Middle frontal gyrus (tissue), 1 donor: ENCODE measurements at regions not wholly inside any gene's neighbourhood (a gene's known extent, or its start where the extent isn't known, plus 50 kb on each side); places are given as distances from the start of the nearest gene placed in this dataset.

ENCODE experiments used
- DNase-seq: peaks from one replicate; pipeline ENCODE4 v3.0.0-alpha.2; 2015; ENCODE audit warnings: low spot score; ENCODE audit errors: extremely low spot score

DNA sequence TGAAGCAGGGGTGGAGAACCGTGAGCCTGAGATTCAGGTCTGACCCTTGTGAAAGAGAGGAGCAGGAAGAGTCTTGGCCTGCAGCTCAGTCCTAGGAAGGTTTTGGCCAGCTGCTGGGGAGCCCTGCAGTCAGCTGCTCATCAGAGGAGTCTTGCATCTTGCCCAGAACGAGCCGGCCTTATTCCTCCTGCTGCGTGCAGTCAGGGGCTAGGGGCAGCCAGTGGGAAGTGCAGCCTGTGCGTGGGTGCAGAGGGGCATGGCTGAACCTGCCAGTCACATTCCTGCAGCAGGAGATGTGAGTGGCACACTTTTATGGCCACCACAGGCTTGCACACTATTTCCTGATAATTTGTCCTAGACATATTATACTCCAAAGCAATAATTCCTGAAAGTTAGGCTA is 278.7 kb downstream of the NPR3 start:
- no peak for DNase-seq

DNA sequence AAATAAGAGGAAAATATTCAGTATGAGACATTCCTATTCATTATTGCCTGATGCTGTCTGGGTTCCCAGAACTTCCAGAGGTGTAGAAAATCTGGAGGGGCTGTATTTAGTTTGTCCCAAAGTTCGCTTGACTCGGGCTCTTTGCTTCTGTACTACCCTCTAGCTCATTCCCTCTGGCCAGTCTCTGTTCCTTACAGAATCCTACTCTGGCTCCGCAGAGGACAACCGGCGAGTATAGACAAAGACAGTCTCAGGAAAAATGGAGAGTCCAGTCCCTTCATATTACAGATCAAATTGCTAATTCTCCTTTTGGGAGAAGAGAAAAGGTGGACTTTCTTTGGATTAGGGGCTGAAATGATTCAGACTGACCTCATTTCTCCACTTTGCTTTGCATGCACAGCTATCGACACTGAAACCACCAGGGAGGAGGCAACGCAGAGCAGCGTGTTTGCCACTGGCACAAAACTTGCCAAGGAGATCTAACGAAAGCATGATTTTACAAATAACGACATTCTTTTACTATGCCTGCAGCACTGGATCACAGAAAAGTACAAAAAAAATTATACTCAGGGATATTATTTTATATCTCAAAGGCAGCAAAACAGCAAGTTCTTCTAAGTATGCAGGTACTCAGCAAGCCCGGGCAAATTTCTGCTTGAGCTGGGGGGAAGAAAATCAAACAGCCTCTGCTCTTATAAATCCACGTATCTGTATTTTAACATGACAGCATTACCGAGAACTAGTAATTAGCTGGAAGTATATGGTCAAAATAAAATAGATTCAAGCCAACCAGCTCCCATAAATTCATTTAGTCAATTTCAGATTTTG is 279.7 kb downstream of the NPR3 start:
- no peak for DNase-seq

DNA sequence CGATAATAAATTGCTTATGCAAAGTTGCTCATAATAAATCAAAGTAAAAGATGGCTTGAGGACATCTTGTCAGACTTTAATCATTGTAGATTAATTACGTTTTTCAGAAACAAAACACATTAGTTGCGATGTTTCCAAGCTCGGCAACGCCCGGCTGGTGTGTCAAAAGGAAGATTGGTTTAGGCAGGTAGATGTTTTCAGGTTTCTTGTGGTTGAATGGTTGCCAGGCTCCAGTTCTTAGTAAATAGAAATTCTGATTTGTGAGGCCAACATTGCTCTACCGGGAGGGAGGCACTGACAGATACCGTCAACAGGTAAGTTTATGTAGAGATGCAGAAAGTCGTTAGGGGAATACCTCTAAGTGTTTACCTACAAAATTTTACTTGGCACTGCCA is 280.3 kb downstream of the NPR3 start:
- DNase-seq: no peak

DNA sequence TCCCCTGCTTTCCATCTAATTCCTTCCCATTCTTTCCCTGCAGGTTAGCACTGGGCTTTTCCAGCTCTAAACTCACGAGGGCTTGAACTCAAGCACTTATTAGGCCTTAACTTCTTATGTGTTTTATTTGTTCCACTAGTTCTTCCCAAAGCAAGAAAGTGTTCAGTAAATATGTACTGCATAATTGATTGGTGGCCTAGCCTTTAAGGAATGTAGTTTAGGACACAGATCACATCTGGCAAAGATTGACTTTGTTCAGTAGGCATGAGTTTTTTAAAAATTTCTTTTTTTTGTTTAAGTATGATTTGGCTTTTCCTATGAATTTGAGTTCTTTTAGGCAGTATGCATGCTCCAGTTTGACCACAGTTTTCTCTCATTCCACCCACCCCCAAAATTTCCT is 285.2 kb downstream of the NPR3 start:
- no peak for DNase-seq

GRCh38 chr5:33008751-33009418 is 297.8 kb downstream of the NPR3 start:
- no peak for DNase-seq

DNA sequence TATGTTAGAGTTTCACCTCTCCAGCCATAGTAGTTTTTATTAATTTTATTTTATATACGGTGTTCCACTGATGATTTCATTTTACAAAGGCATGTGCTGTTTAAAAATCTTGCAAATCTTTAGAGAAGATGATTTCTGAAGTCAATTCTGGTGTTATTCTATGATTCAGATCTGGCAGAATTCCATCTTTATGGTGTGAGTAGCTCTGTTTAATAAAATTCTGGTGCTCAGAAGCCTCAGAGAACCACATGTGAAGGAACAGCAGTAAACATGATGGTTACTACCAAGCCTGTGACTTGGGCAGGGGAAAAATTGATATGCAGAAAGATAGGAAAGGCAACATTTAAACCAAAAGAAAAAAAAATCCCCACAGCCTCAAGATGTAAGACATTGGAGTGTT is 299.7 kb downstream of the NPR3 start:
- DNase-seq: no peak

- no peak for DNase-seq
Observed at GRCh38 chr5:33011801-33012200, 300.7 kb downstream of the NPR3 start.

GRCh38 chr5:33023649-33024048 is 312.5 kb downstream of the NPR3 start:
- DNase-seq: no peak

- no peak for DNase-seq
Observed at GRCh38 chr5:33032271-33033070, 321.4 kb downstream of the NPR3 start.

DNA sequence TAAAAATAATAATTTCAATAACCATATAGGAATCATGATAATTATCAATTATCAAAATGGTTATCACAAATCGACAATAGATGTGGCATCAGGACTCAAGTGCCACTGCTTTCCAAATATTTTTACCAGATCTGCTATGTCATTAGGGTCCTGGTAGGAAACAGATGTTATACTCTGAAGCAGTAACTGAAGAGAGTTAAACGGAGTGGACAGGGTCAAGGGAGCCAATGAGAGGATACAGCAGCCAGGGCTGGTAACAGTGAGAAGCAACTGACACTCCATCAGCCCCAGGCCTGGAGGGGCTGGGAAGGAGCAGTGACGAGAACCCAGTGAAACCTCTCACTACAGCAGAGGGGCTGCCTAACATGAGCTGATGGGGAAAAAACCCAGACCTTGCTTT is 322.4 kb downstream of the NPR3 start:
- no peak for DNase-seq

GRCh38 chr5:33034777-33035176 is 323.7 kb downstream of the NPR3 start:
- DNase-seq: no peak

GRCh38 chr5:33035851-33036527 is 324.9 kb downstream of the NPR3 start:
- DNase-seq: no peak

- no peak for DNase-seq
Observed at GRCh38 chr5:33037076-33037475, 326.0 kb downstream of the NPR3 start.

GRCh38 chr5:33041586-33041985 is 330.5 kb downstream of the NPR3 start:
- DNase-seq: no peak

GRCh38 chr5:33043343-33043997 is 332.3 kb downstream of the NPR3 start:
- DNase-seq: no peak

DNA sequence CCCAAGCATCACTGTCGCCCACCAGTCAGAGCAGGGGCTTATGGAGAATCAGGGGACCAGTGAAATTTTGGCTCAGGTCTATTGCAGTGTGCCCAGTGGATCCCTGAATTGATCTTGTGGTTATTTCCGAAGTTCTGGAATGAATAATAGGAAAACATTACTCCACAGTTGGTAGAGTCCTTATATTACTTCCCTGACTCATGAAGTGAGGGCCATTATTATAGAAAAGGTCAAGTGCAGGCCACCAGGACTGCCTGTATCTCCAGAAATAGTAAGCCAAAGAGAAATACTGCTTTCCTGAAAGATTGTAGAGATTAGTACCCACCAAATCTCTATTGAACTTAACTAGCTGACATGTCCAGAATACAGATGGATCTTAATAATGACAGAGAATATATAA is 335.0 kb downstream of the NPR3 start:
- no peak for DNase-seq

DNA sequence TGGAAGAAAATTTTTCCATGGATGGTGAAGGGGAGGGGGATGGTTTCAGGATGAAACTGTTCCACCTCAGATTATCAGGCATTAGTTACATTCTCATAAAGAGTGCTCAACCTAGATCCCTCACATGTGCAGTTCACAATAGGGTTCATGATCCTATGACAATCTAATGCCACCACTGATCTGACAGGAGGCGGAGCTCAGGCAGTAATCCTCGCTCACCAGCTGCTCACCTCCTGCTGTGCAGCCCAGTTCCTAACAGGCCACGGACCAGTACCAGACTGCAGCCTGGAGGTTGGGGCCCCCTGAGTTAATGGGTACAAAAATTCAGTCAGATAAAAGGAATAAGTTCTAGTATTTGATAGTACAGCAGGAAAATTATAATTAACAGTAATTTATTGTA is 337.2 kb downstream of the NPR3 start:
- no peak for DNase-seq

DNA sequence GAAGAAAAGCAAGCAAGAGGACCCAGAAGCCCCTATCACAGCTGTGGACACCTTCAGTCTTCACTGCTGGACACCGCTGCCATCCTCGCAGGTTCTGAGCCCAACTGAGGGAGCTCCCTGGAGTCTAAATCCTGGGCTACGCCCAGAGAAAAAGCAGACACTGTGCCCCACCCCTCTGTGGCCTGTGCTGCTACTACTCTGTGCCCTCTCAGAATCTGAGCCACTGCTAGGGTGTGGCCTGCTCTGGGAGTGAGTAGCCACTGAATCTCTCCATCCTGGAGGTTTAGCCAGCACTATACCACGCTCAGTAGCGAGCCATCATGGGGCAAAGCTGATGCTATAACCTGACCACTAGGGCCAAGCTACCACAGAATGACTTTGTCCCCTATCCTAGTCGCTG is 338.2 kb downstream of the NPR3 start:
- no peak for DNase-seq

DNA sequence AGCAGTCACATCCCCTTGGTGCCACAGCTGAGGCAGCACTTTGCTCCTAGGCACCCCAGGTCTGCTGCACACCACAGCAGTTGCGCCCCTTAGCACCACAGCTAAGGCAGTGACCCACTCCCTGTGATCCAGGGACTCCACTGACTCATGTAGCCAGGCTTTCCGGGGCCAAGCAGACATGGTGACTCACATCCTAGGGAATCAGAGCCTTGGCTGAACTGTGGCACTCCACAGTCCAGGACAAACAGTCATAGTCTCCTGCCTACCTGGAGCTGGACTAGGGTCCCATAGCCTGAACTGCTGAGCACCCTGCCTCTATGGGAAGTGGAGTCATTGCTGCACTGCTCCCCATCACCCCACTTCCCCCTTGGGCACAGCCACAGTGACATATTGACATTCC is 338.7 kb downstream of the NPR3 start:
- DNase-seq: no peak

GRCh38 chr5:33059081-33059480 is 348.0 kb downstream of the NPR3 start:
- DNase-seq: no peak

- DNase-seq: no peak
Observed at GRCh38 chr5:33065131-33065530, 354.0 kb downstream of the NPR3 start.
